RWPE1 (cell line): ENCODE measurements at regions not wholly inside any gene's neighbourhood (a gene's known extent, or its start where the extent isn't known, plus 50 kb on each side); places are given as distances from the start of the nearest gene placed in this dataset.
"Not testable (repeated sequence)": the region's sequence is repeated elsewhere in the genome, so short reads cannot be mapped to it uniquely, and the experiment has no call there.

Experiments
- CTCF ChIA-PET: fragments of 350-600 bp; sonication (Branson Sonifier 250); formaldehyde crosslinking; extraction: SDS; loops from one replicate; lab custom pipeline; 2021; lab: Yijun Ruan, JAX
- POLR2A ChIA-PET: fragments of 400-600 bp; formaldehyde crosslinking; extraction: SDS; loops from one replicate; lab custom pipeline; 2020; ENCODE audit warnings: antibody characterized with exemption; ENCODE audit not compliant: low non-redundant PET; lab: Yijun Ruan, JAX
- DNase-seq: peaks from one replicate; pipeline ENCODE4 v3.0.0; 2012; ENCODE audit warnings: low spot score
- H3K27ac ChIP-seq: fragments of 450-650 bp; 2 replicates; pipeline ENCODE4 v1.5.1; 2017
- CTCF ChIP-seq: fragments of 450-650 bp; conservative IDR thresholded peaks from 2 replicates; pipeline ENCODE4 v1.5.1; 2017; ENCODE audit warnings: low read depth, mild to moderate bottlenecking

GRCh38 chr3:95731753-95732152 is 1082.6 kb upstream of the EPHA6 start:
- H3K27ac ChIP-seq, result no peak overlapping the region
- POLR2A ChIA-PET, result no interaction called here
- CTCF ChIA-PET, result no interaction called here
- no peak for TF ChIP-seq CTCF
- no peak for DNase-seq

- no peak for TF ChIP-seq CTCF
- ChIA-PET CTCF (no interaction called here), POLR2A (no interaction called here)
- H3K27ac ChIP-seq, result no peak overlapping the region
- DNase-seq, result no peak
These were observed 1081.1 kb upstream of the EPHA6 start for GRCh38 chr3:95733336-95733735.

GRCh38 chr3:95738045-95738444 is 1076.3 kb upstream of the EPHA6 start:
- ChIA-PET CTCF (no interaction called here), POLR2A (no interaction called here)
- H3K27ac ChIP-seq, result no peak overlapping the region
- DNase-seq, result no peak
- TF ChIP-seq CTCF, result no peak

GRCh38 chr3:95744896-95745295 is 1069.5 kb upstream of the EPHA6 start:
- POLR2A ChIA-PET, DNase-seq, CTCF ChIA-PET, H3K27ac ChIP-seq: not testable (repeated sequence)

- no peak overlapping the region for H3K27ac ChIP-seq
- POLR2A ChIA-PET, result no interaction called here
- DNase-seq, result no peak
- CTCF ChIA-PET, result no interaction called here
- TF ChIP-seq CTCF, result no peak
These were observed 1064.3 kb upstream of the EPHA6 start for GRCh38 chr3:95750097-95750496.

- POLR2A ChIA-PET, result no interaction called here
- TF ChIP-seq CTCF, result no peak
- no peak overlapping the region for H3K27ac ChIP-seq
- DNase-seq, result no peak
- CTCF ChIA-PET, result no interaction called here
These were observed 1062.9 kb upstream of the EPHA6 start for GRCh38 chr3:95751509-95751908.

GRCh38 chr3:95752199-95752598 is 1062.2 kb upstream of the EPHA6 start:
- H3K27ac ChIP-seq, result no peak overlapping the region
- CTCF ChIA-PET, result interaction anchor here (0.7 kb wide), 1 partner anchor 41 kb away, joined by 3 read pairs; no protein-coding TSS in a partner anchor
- POLR2A ChIA-PET, result no interaction called here
- no peak for TF ChIP-seq CTCF
- DNase-seq, result no peak
